Stimulated activated effector memory CD8-positive, alpha-beta T cell treated with anti-CD3 and anti-CD28 coated beads, Interleukin-12 subunit alpha, Interleukin-12 subunit beta, amount 100 ng/mL, for 72 hours (primary cell): ENCODE measurements at regions not wholly inside any gene's neighbourhood (a gene's known extent, or its start where the extent isn't known, plus 50 kb on each side); places are given as distances from the start of the nearest gene placed in this dataset.

Source experiments
- ATAC-seq: fragments of 150-1000 bp; cut with Tn5 transposase; 2 replicates; pipeline ENCODE4 v1.10.0; 2021
- DNase-seq, 2 donors: peaks; one replicate each; pipeline ENCODE4 v3.0.0; 2021 to 2022; ENCODE audit warnings: low spot score in 2 of 2
- H3K27ac Mint-ChIP-seq: one replicate; pipeline ENCODE4 v1.8.0; 2022; ENCODE audit warnings: mild to moderate bottlenecking, mixed read lengths
- H3K36me3 Mint-ChIP-seq: one replicate; pipeline ENCODE4 v1.8.0; 2022; ENCODE audit warnings: mild to moderate bottlenecking, mixed read lengths
- H3K4me1 Mint-ChIP-seq: one replicate; pipeline ENCODE4 v1.8.0; 2022; ENCODE audit warnings: mixed read lengths
- H3K4me3 Mint-ChIP-seq: one replicate; pipeline ENCODE4 v1.8.0; 2022; ENCODE audit warnings: mild to moderate bottlenecking, mixed read lengths
- H3K9me3 Mint-ChIP-seq: one replicate; pipeline ENCODE4 v1.8.0; 2022; ENCODE audit warnings: mixed read lengths

DNA sequence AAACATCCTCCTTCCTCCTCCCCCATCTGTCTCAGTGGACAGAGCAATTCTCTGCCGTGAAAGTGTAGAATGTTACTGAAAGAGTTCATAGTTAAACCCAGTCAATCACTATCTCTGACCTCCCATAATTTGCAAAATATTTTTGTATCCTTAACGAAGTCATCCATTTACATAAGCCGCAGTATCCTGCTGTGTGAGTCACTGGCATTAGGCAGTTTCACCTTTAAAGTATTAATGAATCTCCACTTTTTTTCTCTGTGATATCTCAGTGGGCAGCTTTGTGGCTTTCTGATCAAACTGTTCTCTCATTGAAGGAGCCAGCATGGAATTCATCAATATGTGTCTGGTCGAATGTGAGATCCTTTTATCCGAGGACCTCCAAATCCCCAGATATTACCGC lies 678.6 kb upstream of the TENM3 start:
- no peak overlapping the region for H3K4me3 Mint-ChIP-seq
- H3K27ac Mint-ChIP-seq = no peak overlapping the region
- H3K9me3 Mint-ChIP-seq = peaks cover 11% of the 10 kb centered on the region
- no peak for DNase-seq
- ATAC-seq = no peak
- no peaks in the 10 kb centered on the region for H3K4me1 Mint-ChIP-seq
- no peaks in the 10 kb centered on the region for H3K36me3 Mint-ChIP-seq

DNA sequence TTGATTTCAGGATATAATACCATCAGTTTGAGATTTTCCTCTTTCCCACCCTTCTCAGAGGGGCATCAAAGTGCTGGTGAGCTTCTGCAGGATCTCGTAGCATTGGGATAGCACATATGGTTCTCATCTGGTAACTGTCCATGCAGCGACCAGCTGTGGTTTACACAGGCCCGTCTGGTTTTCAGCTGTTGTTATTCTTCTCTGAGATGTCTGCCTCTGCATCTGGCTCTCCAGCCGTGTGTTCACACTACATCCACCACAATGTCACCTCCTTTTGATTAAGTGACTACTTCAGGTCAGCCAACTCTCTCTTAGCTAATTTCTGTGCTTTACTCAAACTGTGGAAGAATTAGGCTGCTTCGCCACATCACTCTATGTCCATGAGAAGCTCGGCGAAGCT lies 676.7 kb upstream of the TENM3 start:
- DNase-seq = no peak
- Mint-ChIP-seq H3K27ac (no peak overlapping the region), H3K9me3 (peaks cover 10% of the 10 kb centered on the region), H3K4me3 (no peak overlapping the region), H3K36me3 (no peaks in the 10 kb centered on the region), H3K4me1 (no peaks in the 10 kb centered on the region)
- no peak for ATAC-seq

DNA sequence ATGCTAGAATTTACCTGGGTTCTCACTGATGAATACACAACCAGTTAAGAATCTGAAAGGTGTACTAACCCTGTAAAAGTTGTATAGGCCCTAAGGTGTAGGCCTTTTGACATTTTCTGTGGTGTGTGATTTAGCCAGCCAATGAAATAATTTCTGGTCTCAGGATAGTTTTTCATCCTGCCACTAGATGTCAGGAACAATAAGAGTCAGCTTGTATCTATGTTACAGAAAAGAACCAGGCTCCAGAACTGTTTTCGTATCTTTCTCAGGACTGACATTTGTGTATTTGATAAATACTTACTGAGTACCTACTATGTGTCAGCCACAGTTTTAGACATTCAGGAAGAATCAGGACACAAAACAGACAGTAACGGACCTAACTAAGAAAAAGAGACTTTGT lies 673.6 kb upstream of the TENM3 start:
- DNase-seq (no peak), ATAC-seq (no peak)
- H3K4me1 Mint-ChIP-seq = no peaks in the 10 kb centered on the region
- no peaks in the 10 kb centered on the region for H3K36me3 Mint-ChIP-seq
- no peak overlapping the region for H3K27ac Mint-ChIP-seq
- peaks cover 6% of the 10 kb centered on the region for H3K9me3 Mint-ChIP-seq
- H3K4me3 Mint-ChIP-seq = no peak overlapping the region

DNA sequence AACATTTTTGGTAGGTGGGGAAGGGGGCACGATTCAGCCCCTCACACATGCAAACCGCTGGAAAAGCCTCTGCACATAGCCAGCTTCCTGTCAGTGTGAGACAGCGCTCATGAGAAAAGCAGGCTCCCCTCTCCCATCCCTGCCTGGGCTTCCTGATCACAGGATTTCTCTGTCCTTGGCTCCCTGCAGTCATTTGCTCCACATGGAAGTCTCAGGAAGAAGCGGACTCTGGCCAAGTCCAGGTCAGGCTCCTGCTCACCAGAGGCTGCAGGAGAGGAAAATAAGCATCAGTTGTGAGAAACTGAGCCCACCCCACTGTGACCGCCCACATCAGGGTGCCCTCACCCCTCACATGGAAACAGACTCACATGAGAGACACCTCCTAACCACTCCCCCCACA lies 664.3 kb upstream of the TENM3 start:
- no peaks in the 10 kb centered on the region for H3K4me1 Mint-ChIP-seq
- no peak overlapping the region for H3K4me3 Mint-ChIP-seq
- no peak for DNase-seq
- H3K9me3 Mint-ChIP-seq = peaks cover 6% of the 10 kb centered on the region
- no peak for ATAC-seq
- H3K36me3 Mint-ChIP-seq = no peaks in the 10 kb centered on the region
- H3K27ac Mint-ChIP-seq = no peak overlapping the region

DNA sequence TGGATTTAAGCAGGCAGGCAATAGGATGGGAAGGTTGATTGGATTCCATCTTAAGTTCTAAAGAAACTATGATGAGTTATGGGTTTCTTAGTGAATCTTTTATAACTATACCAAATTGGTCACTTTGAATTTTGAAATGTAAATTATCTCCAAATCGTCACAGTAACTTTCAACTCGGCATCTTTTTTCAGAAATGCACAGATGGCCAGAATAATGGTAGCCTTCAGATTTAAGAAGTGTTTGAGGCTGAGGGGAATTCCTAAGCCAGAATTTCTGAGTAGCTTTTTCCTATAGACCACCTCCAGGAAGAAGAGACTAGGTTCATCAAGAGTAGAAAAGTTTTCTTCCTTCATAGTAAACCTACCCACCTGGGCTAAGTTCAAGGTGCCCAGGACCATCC lies 663.7 kb upstream of the TENM3 start:
- H3K4me1 Mint-ChIP-seq = no peaks in the 10 kb centered on the region
- no peak for ATAC-seq
- H3K27ac Mint-ChIP-seq = no peak overlapping the region
- DNase-seq = no peak
- H3K4me3 Mint-ChIP-seq = no peak overlapping the region
- H3K36me3 Mint-ChIP-seq = no peaks in the 10 kb centered on the region
- H3K9me3 Mint-ChIP-seq = peaks cover 6% of the 10 kb centered on the region

DNA sequence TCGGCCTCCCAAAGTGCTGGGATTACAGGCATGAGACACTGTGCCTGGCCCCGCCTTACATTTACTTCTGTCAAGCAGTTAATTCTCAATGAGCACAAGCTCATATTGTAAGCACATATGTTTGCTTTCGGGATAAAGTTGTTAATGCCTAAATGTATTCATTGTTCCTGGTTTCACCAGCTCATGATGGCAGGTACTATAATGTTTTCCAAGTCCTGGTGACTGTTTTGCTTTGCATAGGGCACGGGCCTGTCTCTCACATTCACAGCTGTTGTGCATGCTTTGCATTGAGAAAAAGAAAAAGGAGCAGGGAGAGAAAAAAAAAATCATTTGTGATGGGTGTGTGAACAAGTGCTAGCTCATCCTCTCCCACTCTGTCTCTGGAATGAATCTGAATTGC lies 661.2 kb upstream of the TENM3 start:
- ATAC-seq (no peak), DNase-seq (no peak)
- Mint-ChIP-seq H3K4me1 (no peaks in the 10 kb centered on the region), H3K4me3 (no peak overlapping the region), H3K36me3 (no peaks in the 10 kb centered on the region), H3K9me3 (peaks cover 7% of the 10 kb centered on the region), H3K27ac (no peak overlapping the region)

DNA sequence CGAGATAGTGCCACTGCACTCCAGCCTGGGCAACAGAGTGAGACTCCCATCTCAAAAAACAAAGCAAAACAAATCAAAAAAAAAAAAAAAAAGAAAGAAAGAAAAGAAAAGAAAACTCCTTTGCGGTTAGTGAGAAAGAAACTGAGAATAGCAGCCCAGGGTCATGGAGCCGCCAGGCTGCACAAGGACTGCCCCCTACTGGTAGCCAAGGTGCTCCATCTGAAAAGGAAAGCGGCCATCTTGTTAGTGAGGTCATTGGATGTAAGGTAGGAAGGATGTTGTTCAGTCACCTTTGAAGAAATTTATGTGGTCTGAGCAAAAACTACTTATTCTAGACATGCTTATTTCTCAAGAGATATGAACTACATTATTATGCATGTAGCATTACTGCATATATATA lies 660.6 kb upstream of the TENM3 start:
- no peaks in the 10 kb centered on the region for H3K36me3 Mint-ChIP-seq
- H3K4me3 Mint-ChIP-seq = no peak overlapping the region
- peaks cover 8% of the 10 kb centered on the region for H3K9me3 Mint-ChIP-seq
- no peak overlapping the region for H3K27ac Mint-ChIP-seq
- DNase-seq (no peak), ATAC-seq (no peak)
- H3K4me1 Mint-ChIP-seq = no peaks in the 10 kb centered on the region

DNA sequence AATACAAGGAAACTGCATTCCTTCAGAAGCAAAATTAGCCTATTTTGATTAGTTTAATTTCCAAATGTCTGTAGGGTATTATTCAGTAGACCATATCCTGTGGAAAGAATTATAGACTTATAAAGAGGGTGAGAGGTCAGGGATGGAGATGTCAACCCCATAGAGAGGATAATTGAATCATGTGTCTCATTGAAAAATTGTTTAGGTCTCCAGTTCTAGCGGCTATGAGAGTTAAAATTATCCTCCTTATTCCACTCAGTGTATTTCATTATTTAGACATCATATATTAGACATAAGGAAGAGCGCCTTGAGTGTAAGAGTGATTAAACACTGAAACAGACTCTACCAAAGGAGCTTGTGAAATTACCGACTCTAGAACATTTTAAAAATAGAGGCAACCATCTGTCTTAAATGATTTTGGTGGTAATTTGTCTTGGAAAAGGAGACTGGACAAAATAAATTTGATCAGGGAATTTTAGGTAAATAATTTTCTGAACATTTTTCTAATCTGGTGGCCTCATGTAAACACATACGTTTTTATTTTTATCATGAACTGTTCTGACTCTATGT lies 654.4 kb upstream of the TENM3 start:
- peaks cover 13% of the 10 kb centered on the region for H3K9me3 Mint-ChIP-seq

DNA sequence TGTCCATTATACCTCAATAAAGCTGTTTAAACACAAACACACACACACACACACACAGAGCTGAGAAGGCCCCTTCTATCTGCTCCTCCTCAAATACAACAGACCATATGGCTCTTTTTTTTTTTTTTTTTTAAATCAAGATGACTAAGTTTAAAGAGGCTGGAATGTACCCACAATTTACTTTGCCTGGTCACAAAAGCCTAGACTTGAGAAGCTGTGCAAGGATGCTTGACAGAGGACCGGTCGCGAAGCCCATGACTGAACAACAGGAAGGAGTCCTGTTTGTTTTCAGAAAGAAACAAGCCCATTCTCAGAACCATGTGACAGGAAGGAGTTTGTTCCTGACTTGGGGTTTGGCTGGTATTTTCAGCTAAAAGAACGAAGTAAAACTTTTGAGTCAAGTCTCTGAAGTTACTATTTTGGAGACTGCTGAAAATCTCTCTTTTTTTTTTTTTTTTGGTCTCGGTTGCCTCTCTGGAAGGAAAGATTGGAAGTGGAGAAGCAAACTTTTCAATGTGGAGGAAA lies 650.9 kb upstream of the TENM3 start:
- no peak for ATAC-seq
- H3K27ac Mint-ChIP-seq = no peak overlapping the region
- no peak for DNase-seq

More for the DNA sequence above, 654.4 kb upstream of the TENM3 start:
- Mint-ChIP-seq H3K36me3 (no peaks in the 10 kb centered on the region), H3K27ac (no peak overlapping the region), H3K4me1 (no peaks in the 10 kb centered on the region), H3K4me3 (no peak overlapping the region)
- ATAC-seq (no peak), DNase-seq (no peak)

DNA sequence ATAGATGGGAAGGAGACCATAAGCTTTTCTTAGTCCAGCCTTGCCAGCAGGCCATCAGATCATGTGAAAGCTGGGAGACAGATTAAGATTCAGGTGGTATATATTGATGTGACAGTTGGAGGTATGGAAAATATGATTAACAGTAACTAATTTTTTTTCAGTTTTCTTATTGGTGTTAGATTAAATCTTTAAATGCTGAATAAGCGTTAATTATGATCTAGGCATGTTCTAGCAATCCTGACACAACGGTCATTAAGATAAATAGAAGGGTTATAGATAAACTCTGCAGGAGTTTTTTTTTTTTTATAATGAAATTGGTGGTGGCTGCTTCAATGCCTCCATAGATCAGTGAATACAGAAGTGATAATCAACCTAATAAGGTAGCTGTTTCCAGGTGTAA lies 649.5 kb upstream of the TENM3 start:
- Mint-ChIP-seq H3K9me3 (peaks cover 18% of the 10 kb centered on the region), H3K36me3 (no peaks in the 10 kb centered on the region), H3K4me1 (no peaks in the 10 kb centered on the region), H3K4me3 (no peak overlapping the region), H3K27ac (no peak overlapping the region)
- DNase-seq = no peak
- ATAC-seq = no peak

More for the DNA sequence above, 650.9 kb upstream of the TENM3 start:
- H3K9me3 Mint-ChIP-seq = peaks cover 21% of the 10 kb centered on the region
- no peaks in the 10 kb centered on the region for H3K36me3 Mint-ChIP-seq
- no peaks in the 10 kb centered on the region for H3K4me1 Mint-ChIP-seq
- H3K4me3 Mint-ChIP-seq = no peak overlapping the region

DNA sequence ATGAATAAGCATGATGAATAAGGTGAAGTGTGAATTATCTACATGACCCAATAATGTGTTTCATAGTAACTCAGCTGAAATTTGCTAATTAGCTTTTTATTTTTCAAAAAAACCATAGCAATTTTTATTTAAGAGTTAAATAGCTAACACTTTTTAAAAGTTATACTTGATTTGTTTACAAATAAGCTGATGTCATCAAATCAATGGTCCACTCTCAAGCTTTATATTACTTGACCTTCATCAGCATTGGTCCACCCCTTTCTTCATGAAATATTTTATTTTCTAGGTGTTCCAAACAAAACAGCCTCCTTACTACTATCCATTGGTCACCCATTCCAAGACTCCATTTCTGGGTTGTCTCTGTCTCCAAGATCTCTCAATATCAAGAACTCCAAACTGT lies 649.0 kb upstream of the TENM3 start:
- Mint-ChIP-seq H3K36me3 (no peaks in the 10 kb centered on the region), H3K27ac (no peak overlapping the region), H3K4me1 (no peaks in the 10 kb centered on the region), H3K9me3 (peaks cover 16% of the 10 kb centered on the region), H3K4me3 (no peak overlapping the region)
- no peak for ATAC-seq
- no peak for DNase-seq

DNA sequence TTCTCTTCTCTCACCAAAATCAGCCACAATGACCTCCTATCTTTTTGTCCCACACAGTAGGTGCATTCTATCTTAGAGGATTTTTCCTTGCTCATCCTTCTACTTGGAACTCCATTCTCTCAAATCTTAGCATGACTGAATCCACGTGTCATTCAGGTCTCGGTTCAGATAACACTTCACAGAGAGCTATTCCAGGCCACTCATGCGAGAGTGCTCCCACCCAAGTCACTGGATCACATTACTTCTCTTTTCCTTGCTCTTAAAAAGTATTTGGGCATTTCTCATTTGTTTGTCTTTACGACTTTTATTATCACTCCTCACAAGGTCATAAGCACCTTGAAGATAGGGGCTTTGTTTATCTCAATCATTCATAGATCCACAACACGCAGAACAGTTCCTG lies 647.5 kb upstream of the TENM3 start:
- DNase-seq (no peak), ATAC-seq (no peak)
- Mint-ChIP-seq H3K4me3 (no peak overlapping the region), H3K4me1 (no peaks in the 10 kb centered on the region), H3K36me3 (no peaks in the 10 kb centered on the region), H3K27ac (no peak overlapping the region), H3K9me3 (peaks cover 17% of the 10 kb centered on the region)

DNA sequence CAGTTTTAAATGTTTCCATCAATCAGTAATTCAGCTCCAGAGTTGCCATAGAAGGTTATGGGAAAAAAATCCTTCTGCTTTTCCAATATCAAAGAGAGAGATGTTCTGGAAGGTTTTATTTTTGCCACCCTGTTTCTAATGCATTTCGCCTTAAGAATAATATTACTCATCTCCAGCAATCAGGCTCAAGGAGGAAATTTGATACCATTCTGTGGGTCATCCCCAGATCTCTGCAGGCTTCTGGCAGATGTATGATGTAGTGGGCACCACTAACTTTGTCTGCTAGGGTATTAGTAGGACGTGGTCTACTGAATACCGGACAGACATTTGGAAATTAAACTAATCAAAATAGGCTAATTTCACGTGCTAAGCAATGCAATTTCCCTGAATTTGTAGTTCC lies 645.4 kb upstream of the TENM3 start:
- no peaks in the 10 kb centered on the region for H3K36me3 Mint-ChIP-seq
- H3K4me1 Mint-ChIP-seq = no peaks in the 10 kb centered on the region
- DNase-seq (no peak), ATAC-seq (no peak)
- peaks cover 17% of the 10 kb centered on the region for H3K9me3 Mint-ChIP-seq
- H3K27ac Mint-ChIP-seq = no peak overlapping the region
- no peak overlapping the region for H3K4me3 Mint-ChIP-seq

DNA sequence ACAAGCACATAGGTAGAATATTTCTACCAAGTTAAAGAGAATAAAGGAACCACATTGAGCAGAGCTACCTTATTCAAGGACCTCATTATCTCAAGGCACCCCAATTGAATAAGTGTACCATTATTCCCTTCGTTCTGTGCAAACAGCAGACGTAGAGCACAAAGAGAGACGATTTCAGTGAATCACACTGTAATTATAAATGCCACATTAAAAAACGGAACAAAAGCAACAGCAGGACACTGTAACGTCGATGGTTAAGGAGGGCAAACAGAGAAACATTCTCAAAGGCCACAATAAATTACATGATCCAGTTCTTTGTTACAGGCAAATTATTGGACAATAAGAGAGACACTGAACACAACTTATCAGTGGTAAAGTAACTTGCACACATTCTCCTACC lies 644.1 kb upstream of the TENM3 start:
- H3K9me3 Mint-ChIP-seq = peaks cover 17% of the 10 kb centered on the region
- H3K27ac Mint-ChIP-seq = no peak overlapping the region
- H3K36me3 Mint-ChIP-seq = no peaks in the 10 kb centered on the region
- no peaks in the 10 kb centered on the region for H3K4me1 Mint-ChIP-seq
- no peak for DNase-seq
- no peak overlapping the region for H3K4me3 Mint-ChIP-seq
- ATAC-seq = no peak

DNA sequence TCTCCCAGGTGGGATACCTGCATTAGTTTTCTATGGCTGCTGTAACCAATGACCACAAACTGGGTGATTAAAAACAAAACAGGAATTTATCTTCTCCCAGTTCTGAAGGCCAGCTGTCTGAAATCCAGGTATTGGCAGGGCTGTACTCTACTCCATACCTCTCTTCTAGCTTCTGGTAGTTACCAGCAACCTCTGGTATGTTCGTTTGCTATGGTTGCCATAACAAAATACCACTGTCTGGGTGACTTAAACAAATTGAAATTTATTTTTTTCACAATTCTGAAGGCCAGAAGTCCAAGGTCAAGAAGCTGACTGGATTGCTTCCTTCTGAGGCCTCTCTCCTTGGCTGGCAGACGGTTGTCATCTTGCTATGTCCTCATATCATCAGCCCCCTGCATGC lies 642.1 kb upstream of the TENM3 start:
- ATAC-seq = no peak
- no peak for DNase-seq
- Mint-ChIP-seq H3K9me3 (peaks cover 10% of the 10 kb centered on the region), H3K4me1 (no peaks in the 10 kb centered on the region), H3K4me3 (no peak overlapping the region), H3K36me3 (no peaks in the 10 kb centered on the region), H3K27ac (no peak overlapping the region)

DNA sequence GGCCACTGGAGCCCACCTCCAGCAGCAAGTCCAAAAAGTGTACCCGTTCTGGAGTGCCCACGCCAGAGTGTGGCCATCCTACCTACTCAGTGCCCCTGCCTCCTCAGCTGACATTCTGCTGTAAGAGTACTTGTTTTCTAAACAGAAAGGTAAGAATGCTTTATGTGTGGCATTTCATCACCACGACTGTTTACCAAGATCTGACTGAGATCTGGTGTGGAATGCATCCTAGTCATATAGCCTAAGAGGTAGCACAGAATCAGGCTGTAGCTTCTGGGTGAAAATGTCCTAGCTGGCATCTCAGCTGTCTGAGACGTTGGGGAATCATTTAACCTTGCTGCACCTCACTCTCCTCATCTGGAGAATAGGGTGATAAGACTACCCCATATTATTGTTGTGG lies 638.7 kb upstream of the TENM3 start:
- no peaks in the 10 kb centered on the region for H3K36me3 Mint-ChIP-seq
- DNase-seq = no peak
- no peak for ATAC-seq
- H3K4me3 Mint-ChIP-seq = no peak overlapping the region
- peaks cover 7% of the 10 kb centered on the region for H3K9me3 Mint-ChIP-seq
- no peak overlapping the region for H3K27ac Mint-ChIP-seq
- no peaks in the 10 kb centered on the region for H3K4me1 Mint-ChIP-seq

DNA sequence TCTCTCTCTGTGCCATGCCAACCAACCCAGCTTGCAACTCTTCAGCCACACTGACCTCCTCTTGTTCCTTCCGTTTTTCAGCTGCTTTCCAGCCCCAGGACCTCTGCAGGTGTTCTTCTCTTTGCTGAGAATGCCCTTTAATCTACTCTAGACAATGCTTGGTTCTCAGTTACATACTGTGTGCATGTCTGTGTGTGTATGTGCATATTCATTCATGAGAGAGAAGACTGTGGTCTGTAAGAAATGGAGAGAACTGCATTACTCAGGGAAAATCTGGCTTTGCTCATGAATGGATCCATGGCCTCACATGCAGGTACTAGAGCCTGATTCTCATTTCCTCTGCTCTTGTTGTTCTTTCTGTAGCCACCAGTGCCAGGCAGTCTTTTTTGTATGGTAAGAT lies 636.9 kb upstream of the TENM3 start:
- H3K4me1 Mint-ChIP-seq = no peaks in the 10 kb centered on the region
- H3K4me3 Mint-ChIP-seq = no peak overlapping the region
- ATAC-seq (no peak), DNase-seq (no peak)
- no peak overlapping the region for H3K27ac Mint-ChIP-seq
- no peaks in the 10 kb centered on the region for H3K36me3 Mint-ChIP-seq
- peaks cover 5% of the 10 kb centered on the region for H3K9me3 Mint-ChIP-seq
